Loucy (cell line): ENCODE measurements at regions not wholly inside any gene's neighbourhood (a gene's known extent, or its start where the extent isn't known, plus 50 kb on each side); places are given as distances from the start of the nearest gene placed in this dataset.

Experiments
- H2AFZ ChIP-seq: fragments of 200-600 bp; sonication (generic); 2 replicates; pipeline ENCODE4 v1.6.0; 2016; ENCODE audit warnings: antibody characterized with exemption, mild to moderate bottlenecking, low read length, moderate library complexity
- H3F3A ChIP-seq: fragments of 200-600 bp; 2 replicates; pipeline ENCODE4 v1.6.0; 2016; ENCODE audit warnings: antibody characterized with exemption, low read depth, mild to moderate bottlenecking
- H3K27me3 ChIP-seq: fragments of 200-600 bp; sonication (generic); 2 replicates; pipeline ENCODE4 v1.6.1; 2014; ENCODE audit warnings: low read length, mild to moderate bottlenecking; ENCODE audit not compliant: insufficient read depth, poor library complexity, severe bottlenecking
- H3K36me3 ChIP-seq: fragments of 200-600 bp; sonication (generic); 2 replicates; pipeline ENCODE4 v1.6.1; 2016; ENCODE audit warnings: low read length; ENCODE audit not compliant: insufficient read depth
- H3K4me1 ChIP-seq: fragments of 200-600 bp; sonication (generic); 2 replicates; pipeline ENCODE4 v1.5.1; 2014; ENCODE audit warnings: low read length, mild to moderate bottlenecking; ENCODE audit not compliant: insufficient read depth, poor library complexity, severe bottlenecking
- H3K4me2 ChIP-seq: fragments of 200-600 bp; sonication (generic); 2 replicates; pipeline ENCODE4 v1.6.0; 2014; ENCODE audit warnings: antibody characterized with exemption, low read length, low read depth, mild to moderate bottlenecking; ENCODE audit not compliant: poor library complexity, severe bottlenecking
- H3K4me3 ChIP-seq: fragments of 200-600 bp; sonication (generic); 2 replicates; pipeline ENCODE4 v1.5.1; 2014; ENCODE audit warnings: low read length, mild to moderate bottlenecking, mixed read lengths; ENCODE audit not compliant: poor library complexity, severe bottlenecking
- H3K79me2 ChIP-seq: fragments of 200-600 bp; sonication (generic); 2 replicates; pipeline ENCODE4 v1.6.1; 2014; ENCODE audit warnings: low read length; ENCODE audit not compliant: insufficient read depth
- H3K9ac ChIP-seq: fragments of 200-600 bp; sonication (generic); 2 replicates; pipeline ENCODE4 v1.6.0; 2014; ENCODE audit warnings: mild to moderate bottlenecking, low read depth, low read length, moderate library complexity; ENCODE audit not compliant: poor library complexity, severe bottlenecking
- H3K9me2 ChIP-seq: fragments of 200-600 bp; sonication (generic); replicated peaks from 2 replicates; pipeline ENCODE4 v1.6.1; 2016; ENCODE audit warnings: low read depth, low read length, mixed read lengths
- H3K9me3 ChIP-seq: fragments of 200-600 bp; sonication (generic); 2 replicates; pipeline ENCODE4 v1.6.1; 2014; ENCODE audit warnings: mild to moderate bottlenecking, antibody characterized with exemption, low read length, low read depth; ENCODE audit not compliant: insufficient read depth
- H4K20me1 ChIP-seq: fragments of 200-600 bp; sonication (generic); 2 replicates; pipeline ENCODE4 v1.6.0; 2014; ENCODE audit warnings: antibody characterized with exemption, low read length, mild to moderate bottlenecking; ENCODE audit not compliant: insufficient read depth, poor library complexity, severe bottlenecking
- CTCF ChIP-seq: fragments of 200-600 bp; sonication (generic); conservative IDR thresholded peaks from 2 replicates; pipeline ENCODE4 v1.5.1; 2014; ENCODE audit warnings: mild to moderate bottlenecking, antibody characterized with exemption, low read length
- EZH2phosphoT487 ChIP-seq: fragments of 200-600 bp; IDR thresholded peaks from 2 replicates; pipeline ENCODE4 v1.6.1; 2018; ENCODE audit warnings: antibody characterized with exemption, mild to moderate bottlenecking, moderate library complexity, borderline replicate concordance

GRCh38 chr14:53493320-53493719 is 340.2 kb upstream of the DDHD1 start:
- Histone ChIP-seq H3K4me1 (no peaks in the 10 kb centered on the region), H4K20me1 (no peaks in the 10 kb centered on the region), H2AFZ (no peak overlapping the region), H3K27me3 (no peaks in the 10 kb centered on the region), H3K4me3 (no peak overlapping the region), H3K9me3 (no peaks in the 10 kb centered on the region), H3K36me3 (no peaks in the 10 kb centered on the region), H3F3A (no peaks in the 10 kb centered on the region), H3K79me2 (no peaks in the 10 kb centered on the region), H3K9ac (no peak overlapping the region), H3K9me2 (no peaks in the 10 kb centered on the region), H3K4me2 (no peak overlapping the region)
- TF ChIP-seq CTCF (no peak), EZH2phosphoT487 (no peak)

GRCh38 chr14:53491884-53492277 is 338.8 kb upstream of the DDHD1 start:
- no peak overlapping the region for H3K4me3 ChIP-seq
- H3K36me3 ChIP-seq, result no peaks in the 10 kb centered on the region
- H3K79me2 ChIP-seq, result no peaks in the 10 kb centered on the region
- no peak overlapping the region for H2AFZ ChIP-seq
- H3K4me1 ChIP-seq, result no peaks in the 10 kb centered on the region
- H3K9ac ChIP-seq, result no peak overlapping the region
- no peaks in the 10 kb centered on the region for H4K20me1 ChIP-seq
- no peak overlapping the region for H3K4me2 ChIP-seq
- H3K27me3 ChIP-seq, result no peaks in the 10 kb centered on the region
- no peaks in the 10 kb centered on the region for H3K9me2 ChIP-seq
- TF ChIP-seq CTCF (no peak), EZH2phosphoT487 (no peak)
- no peaks in the 10 kb centered on the region for H3F3A ChIP-seq
- no peaks in the 10 kb centered on the region for H3K9me3 ChIP-seq

GRCh38 chr14:53491256-53491883 is 338.2 kb upstream of the DDHD1 start:
- Histone ChIP-seq H3K4me1 (no peaks in the 10 kb centered on the region), H3K4me3 (no peak overlapping the region), H3K36me3 (no peaks in the 10 kb centered on the region), H3K9me2 (no peaks in the 10 kb centered on the region), H2AFZ (no peak overlapping the region), H3K79me2 (no peaks in the 10 kb centered on the region), H3K4me2 (no peak overlapping the region), H3K27me3 (no peaks in the 10 kb centered on the region), H3K9me3 (no peaks in the 10 kb centered on the region), H3F3A (no peaks in the 10 kb centered on the region), H4K20me1 (no peaks in the 10 kb centered on the region), H3K9ac (no peak overlapping the region)
- TF ChIP-seq CTCF, result no peak
- no peak for TF ChIP-seq EZH2phosphoT487
